Panc1 (cell line): ENCODE measurements at regions not wholly inside any gene's neighbourhood (a gene's known extent, or its start where the extent isn't known, plus 50 kb on each side); places are given as distances from the start of the nearest gene placed in this dataset.

Experiments used
- ATAC-seq: fragments of 200-7000 bp; cut with Tn5 transposase; 2 replicates; pipeline ENCODE4 v1.9.1; 2020; ENCODE audit warnings: mild to moderate bottlenecking, moderate library complexity
- BruUV-seq: library from RNA; stranded (reverse); fragments of 400-500 nt; replicated peaks from 2 replicates; lab custom pipeline; 2021; lab: Mats Ljungman, UMichigan
- CTCF ChIA-PET: fragments of 300-600 bp; sonication (Branson Sonifier 250); formaldehyde crosslinking; loops from one replicate; lab custom pipeline; 2022; ENCODE audit warnings: antibody characterized with exemption; lab: Charles Lee
- POLR2A ChIA-PET: fragments of 300-600 bp; sonication (Branson Sonifier 250); formaldehyde crosslinking; loops from one replicate; lab custom pipeline; 2022; ENCODE audit warnings: antibody characterized with exemption; lab: Charles Lee
- DNase-seq: peaks from one replicate; pipeline ENCODE4 v3.0.0-alpha.2; 2010; ENCODE audit warnings: low read depth, low spot score
- H3K27ac ChIP-seq: 2 replicates; pipeline ENCODE4 v1.5.1; 2011; ENCODE audit warnings: mild to moderate bottlenecking, low read length, inconsistent platforms
- H3K27me3 ChIP-seq: fragments of 200-500 bp; sonication (Bioruptor generic); 2 replicates; pipeline ENCODE4 v1.6.0; 2014; ENCODE audit warnings: low read length, inconsistent platforms; ENCODE audit not compliant: control insufficient read depth, insufficient read depth
- H3K36me3 ChIP-seq: fragments of 200-500 bp; sonication (Bioruptor generic); 2 replicates; pipeline ENCODE4 v1.5.1; 2014; ENCODE audit warnings: inconsistent platforms, mild to moderate bottlenecking, low read length, moderate library complexity; ENCODE audit not compliant: control insufficient read depth, insufficient read depth
- H3K4me1 ChIP-seq: 2 replicates; pipeline ENCODE4 v1.5.1; 2011; ENCODE audit warnings: inconsistent platforms, mild to moderate bottlenecking, low read length, moderate library complexity; ENCODE audit not compliant: control insufficient read depth, insufficient read depth
- H3K4me3 ChIP-seq, 2 experiments: 2 replicates each; pipeline ENCODE4 v1.5.1; 2011 to 2012; ENCODE audit warnings: low read depth in 2 of 2, low read length in 2 of 2, mild to moderate bottlenecking in 2 of 2, inconsistent platforms in 1 of 2, moderate library complexity in 1 of 2
- H3K9me3 ChIP-seq: fragments of 200-500 bp; sonication (Bioruptor generic); 2 replicates; pipeline ENCODE4 v1.5.1; 2014; ENCODE audit warnings: low read depth, mild to moderate bottlenecking, inconsistent platforms, low read length, moderate library complexity; ENCODE audit not compliant: control insufficient read depth, insufficient read depth
- CTCF ChIP-seq: fragments of 450-650 bp; IDR thresholded peaks from 2 replicates; pipeline ENCODE4 v1.5.1; 2017; ENCODE audit warnings: mild to moderate bottlenecking
- POLR2AphosphoS5 ChIP-seq: IDR thresholded peaks from 2 replicates; pipeline ENCODE4 v1.6.1; 2012; ENCODE audit warnings: mild to moderate bottlenecking, low read depth, low read length, moderate library complexity
- REST ChIP-seq, 2 experiments: IDR thresholded peaks; 2 replicates each; pipeline ENCODE4 v1.6.1; 2011 to 2012; ENCODE audit warnings: low read depth in 2 of 2, control low read depth in 1 of 2, low read length in 1 of 2, mild to moderate bottlenecking in 1 of 2, moderate library complexity in 1 of 2; ENCODE audit not compliant: insufficient read depth in 1 of 2
- SIN3A ChIP-seq: IDR thresholded peaks from 2 replicates; pipeline ENCODE4 v1.6.1; 2012; ENCODE audit warnings: low read depth, mild to moderate bottlenecking, low read length, moderate library complexity, borderline replicate concordance; ENCODE audit not compliant: insufficient read depth
- TCF7L2 ChIP-seq: IDR thresholded peaks from 2 replicates; pipeline ENCODE4 v1.6.1; 2011; ENCODE audit warnings: mild to moderate bottlenecking, low read depth, low read length, inconsistent platforms
- in situ Hi-C: cut with HindIII; loops from 2 replicates; pipeline ENCODE4 v1.10.0; 2016; ENCODE audit warnings: low sequenced_read_pairs, low pct_unique_long_range_greater_than_20kb
- intact Hi-C: fragments of 100-400 bp; cut with micrococcal nuclease; formaldehyde crosslinking; loops from one replicate; pipeline ENCODE4 v1.10.0; 2022; ENCODE audit not compliant: unreplicated experiment

- CTCF ChIA-PET, result no interaction called here
These were observed 250.2 kb upstream of the PTER start for GRCh38 chr10:16186564-16186963.

GRCh38 chr10:16187161-16187560 is 249.6 kb upstream of the PTER start:
- CTCF ChIA-PET, result no interaction called here
- Histone ChIP-seq H3K36me3 (no peaks in the 10 kb centered on the region), H3K27ac (no peak overlapping the region), H3K4me3 (no peak overlapping the region), H3K4me1 (no peaks in the 10 kb centered on the region), H3K9me3 (no peaks in the 10 kb centered on the region), H3K27me3 (no peaks in the 10 kb centered on the region; the same call in 1 of the 2 replicates)
- ATAC-seq, result no peak
- in situ Hi-C loops, result no loop called here
- POLR2A ChIA-PET, result no interaction called here
- TF ChIP-seq CTCF (no peak), REST (IDR thresholded peaks at IDR 0.05; ENCODE audit: insufficient read depth in 1 of 2, low read depth in 2 of 2, low read length in 1 of 2) (no peak), POLR2AphosphoS5 (no peak), SIN3A (no peak), TCF7L2 (no peak)
- BruUV-seq, result no TSS peak
- DNase-seq, result no peak
- intact Hi-C loops, result no loop called here

More at GRCh38 chr10:16186564-16186963, 250.2 kb upstream of the PTER start:
- Histone ChIP-seq H3K4me1 (no peaks in the 10 kb centered on the region), H3K9me3 (no peaks in the 10 kb centered on the region), H3K36me3 (no peaks in the 10 kb centered on the region; the same call in 1 of the 2 replicates), H3K27me3 (no peaks in the 10 kb centered on the region; the same call in 1 of the 2 replicates), H3K4me3 (no peak overlapping the region), H3K27ac (no peak overlapping the region)
- TF ChIP-seq TCF7L2 (no peak), CTCF (no peak), REST (IDR thresholded peaks at IDR 0.05; ENCODE audit: insufficient read depth in 1 of 2, low read depth in 2 of 2, low read length in 1 of 2) (no peak), SIN3A (no peak), POLR2AphosphoS5 (no peak)
- DNase-seq (no peak), ATAC-seq (no peak)
- no TSS peak for BruUV-seq
- intact Hi-C loops, result no loop called here
- POLR2A ChIA-PET, result no interaction called here
- in situ Hi-C loops, result no loop called here
